DMS153 treated with DMSO at 0.1 percent for 48 hours (cell line): ENCODE measurements at regions not wholly inside any gene's neighbourhood (a gene's known extent, or its start where the extent isn't known, plus 50 kb on each side); places are given as distances from the start of the nearest gene placed in this dataset.

Experiments used
- DNase-seq: peaks from one replicate; lab custom pipeline; 2025; ENCODE audit not compliant: unreplicated experiment; lab: John Stamatoyannopoulos, UW

DNA sequence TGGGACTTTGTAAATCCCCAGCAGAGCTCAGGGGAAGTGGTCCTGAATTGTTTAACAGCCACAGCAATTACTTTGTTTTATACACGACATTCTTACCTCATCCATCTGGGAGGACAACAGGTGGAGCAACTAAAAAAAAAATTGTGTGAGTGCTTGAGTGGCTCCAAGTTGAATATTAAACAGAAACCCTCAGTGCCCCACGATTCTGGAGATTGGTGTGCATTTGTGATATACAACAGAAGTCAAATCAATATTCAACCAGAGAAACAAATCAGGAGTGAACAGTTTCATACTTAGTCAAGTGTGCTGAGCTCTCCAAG, 204.8 kb downstream of the HAPSTR1 start:
- no peak for DNase-seq

DNA sequence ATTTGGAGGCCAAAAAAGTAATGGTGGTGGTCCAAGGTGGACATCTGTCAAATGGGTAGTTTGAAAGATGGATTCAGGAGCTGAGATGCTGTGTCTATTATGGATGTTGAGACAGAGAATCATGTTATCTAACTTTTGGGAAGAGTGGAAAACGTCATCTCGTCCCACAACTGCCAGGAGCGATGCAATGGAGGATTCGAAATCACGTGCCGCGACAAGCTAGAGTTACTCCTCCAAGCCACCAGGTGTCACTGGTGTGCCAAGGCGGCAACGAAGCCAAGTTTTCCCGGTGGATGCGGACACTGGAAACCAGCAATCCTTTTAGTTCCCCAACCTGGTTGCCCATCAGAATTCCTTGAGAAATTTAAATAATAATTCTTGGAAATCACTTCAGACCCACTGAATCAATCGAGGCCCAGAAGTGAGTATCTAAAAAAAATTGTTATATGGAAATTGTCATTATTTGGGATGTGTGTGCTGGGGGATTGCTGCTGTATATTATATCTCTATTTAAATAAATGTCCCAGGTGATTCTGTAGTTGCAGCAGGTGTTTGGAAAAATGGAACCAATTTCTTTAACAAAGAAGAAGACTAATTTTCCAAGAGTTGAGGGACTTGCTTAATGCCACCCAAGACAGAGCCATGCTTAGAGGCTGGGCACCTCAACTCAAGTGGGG, 206.1 kb downstream of the HAPSTR1 start:
- DNase-seq = no peak

DNA sequence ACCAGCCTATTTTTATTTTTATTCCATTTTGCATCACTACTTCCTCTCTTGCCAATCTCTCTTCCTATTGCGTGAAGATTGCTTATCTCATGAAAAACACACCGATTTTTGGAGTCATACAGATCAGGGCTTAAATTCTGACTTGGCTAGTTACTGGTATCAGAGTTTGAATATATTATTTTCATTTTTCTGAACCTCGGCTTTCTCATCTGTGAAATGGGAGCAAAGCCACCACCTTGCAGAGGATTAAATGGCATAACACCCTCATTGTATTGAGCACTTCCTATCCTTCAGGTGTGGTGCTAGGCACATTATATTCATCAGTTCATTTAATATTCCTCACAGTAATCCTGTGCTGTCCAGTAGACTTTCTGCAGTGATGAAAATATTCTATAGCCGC, 208.8 kb downstream of the HAPSTR1 start:
- no peak for DNase-seq

- no peak for DNase-seq
Observed at GRCh38 chr16:9302072-9302471, 210.6 kb downstream of the HAPSTR1 start.

DNA sequence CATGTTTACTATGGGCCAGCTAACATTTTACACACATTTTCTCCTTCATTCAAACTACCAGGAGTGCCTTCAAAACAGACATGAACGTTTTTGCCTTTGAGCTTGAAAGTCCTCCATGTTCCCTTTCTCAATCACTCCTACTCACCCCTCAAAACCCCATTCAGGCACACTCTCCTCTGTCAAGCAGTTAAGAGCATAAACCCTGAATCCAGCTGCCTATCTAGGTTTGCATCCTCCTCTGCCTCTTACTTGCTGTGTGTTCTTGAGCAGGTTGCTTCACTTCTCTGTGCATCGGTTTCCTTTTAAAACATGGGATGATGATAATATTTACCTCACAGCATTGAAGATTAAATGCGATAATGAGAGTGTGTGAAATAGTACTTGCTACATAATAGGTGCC, 215.3 kb downstream of the HAPSTR1 start:
- no peak for DNase-seq

DNA sequence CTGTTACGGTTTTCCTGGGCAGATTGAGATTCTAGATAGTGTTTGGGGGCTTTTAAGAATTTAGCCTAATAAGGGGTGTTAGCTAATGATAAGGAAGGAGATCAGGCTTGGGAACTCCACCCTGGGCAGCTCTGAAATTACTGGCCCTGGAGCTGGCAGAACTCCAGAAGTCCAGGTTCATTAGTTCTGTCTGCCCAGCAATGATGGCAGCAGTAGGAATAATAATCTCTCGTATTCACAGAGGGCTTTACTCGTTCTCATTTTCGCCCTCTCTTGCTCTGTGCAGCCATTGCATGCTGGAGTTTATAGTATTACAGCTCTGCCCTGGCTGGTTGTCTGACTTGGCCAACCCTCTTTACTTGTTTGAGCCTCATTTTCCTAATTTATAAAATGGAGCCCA, 216.0 kb downstream of the HAPSTR1 start:
- no peak for DNase-seq

GRCh38 chr16:9308356-9308801, 216.9 kb downstream of the HAPSTR1 start:
- DNase-seq = no peak

DNA sequence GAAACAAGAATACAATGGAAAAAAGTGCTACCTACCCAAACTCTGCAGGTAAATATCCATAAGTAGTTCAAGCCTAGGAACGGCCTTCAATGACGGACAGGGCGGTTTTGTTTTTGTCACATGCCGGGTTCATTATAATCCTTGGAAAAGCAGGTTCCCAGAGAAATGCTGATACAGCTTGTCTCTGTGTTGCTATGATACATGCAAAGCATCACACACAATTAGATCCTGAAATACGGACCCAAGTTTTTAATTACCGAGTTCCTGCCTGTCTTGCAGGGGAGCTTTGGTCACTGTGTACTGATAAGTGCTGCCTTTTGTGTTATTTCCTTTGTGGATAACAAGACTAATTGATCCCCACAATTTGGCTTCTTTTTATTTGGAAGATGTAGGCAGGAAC, 217.4 kb downstream of the HAPSTR1 start:
- peak; percentile 42 for DNase-seq

DNA sequence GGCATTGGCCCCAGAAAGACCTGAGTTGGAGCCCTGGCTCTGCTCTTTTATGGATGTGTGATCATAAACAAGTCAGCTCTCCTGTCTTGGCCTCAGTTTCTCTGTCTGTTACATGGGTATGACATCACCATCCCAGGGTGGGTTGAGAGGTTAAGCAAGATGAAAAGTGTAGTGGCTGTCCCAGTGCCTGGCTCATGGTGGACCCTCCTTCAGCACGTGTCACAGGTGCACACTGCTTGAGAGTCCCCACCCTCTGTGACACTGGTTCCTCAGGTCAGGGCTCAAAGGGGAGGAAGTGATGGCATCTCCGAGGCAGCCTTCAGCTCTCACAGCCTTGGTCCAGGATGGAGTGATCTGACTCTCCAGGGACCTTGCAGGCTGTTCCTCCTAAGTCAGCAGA, 218.4 kb downstream of the HAPSTR1 start:
- DNase-seq = no peak

- no peak for DNase-seq
Observed at GRCh38 chr16:9311303-9311954, 220.0 kb downstream of the HAPSTR1 start.

GRCh38 chr16:9316008-9316407, 224.6 kb downstream of the HAPSTR1 start:
- no peak for DNase-seq

DNA sequence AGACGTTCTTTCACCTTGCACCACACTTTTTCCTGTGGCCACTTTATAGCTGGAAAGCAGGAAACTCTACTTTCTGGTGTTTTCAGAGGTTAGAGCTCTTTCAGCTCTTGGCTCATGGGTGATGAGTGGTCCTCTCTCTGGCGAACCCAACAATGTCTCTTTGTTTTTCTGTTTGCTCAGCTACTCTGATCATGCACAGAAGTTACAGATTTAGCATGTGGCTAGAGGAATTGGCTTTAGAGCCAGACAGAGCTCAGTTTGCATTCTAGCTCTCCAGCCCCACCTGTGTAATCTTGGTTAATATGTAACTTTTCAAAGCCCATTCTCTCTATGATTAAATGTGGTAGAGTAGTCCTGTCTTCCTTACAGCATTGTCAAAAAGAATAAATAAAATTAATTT, 225.2 kb downstream of the HAPSTR1 start:
- DNase-seq = no peak

GRCh38 chr16:9318764-9319163, 227.3 kb downstream of the HAPSTR1 start:
- DNase-seq = no peak

GRCh38 chr16:9322769-9323168, 231.3 kb downstream of the HAPSTR1 start:
- no peak for DNase-seq

- no peak for DNase-seq
Observed at GRCh38 chr16:9323170-9323569, 231.7 kb downstream of the HAPSTR1 start.

DNA sequence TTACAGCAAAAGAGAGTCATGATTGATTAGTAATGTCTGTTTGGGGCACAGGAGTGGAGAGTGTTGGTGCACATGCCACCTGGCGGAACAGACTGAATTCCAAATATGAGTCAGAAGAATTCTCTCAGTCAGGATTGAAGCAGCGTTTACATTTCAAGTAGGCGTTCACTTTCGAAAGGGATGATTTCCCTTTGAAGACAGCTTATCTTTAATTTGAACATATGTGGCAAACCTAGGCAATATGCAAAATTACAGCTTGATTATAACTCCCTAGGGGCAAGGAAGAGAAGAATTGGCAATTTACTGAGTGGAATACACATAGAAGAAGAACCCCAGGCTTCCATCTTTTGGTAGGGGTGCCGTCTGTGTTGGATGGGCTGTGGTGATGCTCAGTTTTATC, 235.8 kb downstream of the HAPSTR1 start:
- no peak for DNase-seq

GRCh38 chr16:9328411-9328810, 237.0 kb downstream of the HAPSTR1 start:
- DNase-seq = no peak

- DNase-seq = no peak
Observed at GRCh38 chr16:9330095-9330494, 238.7 kb downstream of the HAPSTR1 start.

GRCh38 chr16:9331503-9331902, 240.1 kb downstream of the HAPSTR1 start:
- DNase-seq = no peak

- DNase-seq = no peak
Observed at GRCh38 chr16:9332574-9333148, 241.2 kb downstream of the HAPSTR1 start.

DNA sequence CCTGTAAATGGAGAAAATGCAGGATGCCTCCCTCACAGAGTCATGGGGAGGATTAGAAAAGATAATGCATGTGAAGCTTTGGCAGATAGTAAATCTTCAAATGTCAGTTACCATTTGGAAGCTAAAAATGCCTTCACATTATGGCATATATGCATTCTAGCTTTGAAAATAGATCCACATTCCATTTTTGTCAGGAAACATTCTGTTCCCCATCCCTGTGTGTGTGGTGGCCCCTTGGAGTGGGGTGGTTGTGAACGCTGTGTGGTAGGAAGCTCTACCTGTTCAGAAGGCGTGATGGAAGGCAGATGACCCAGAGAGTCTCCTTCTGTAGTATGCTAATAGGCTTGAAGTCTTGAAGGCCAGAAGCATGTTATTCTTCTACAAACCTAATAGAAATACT, 242.0 kb downstream of the HAPSTR1 start:
- DNase-seq = no peak

- no peak for DNase-seq
Observed at GRCh38 chr16:9334103-9334502, 242.7 kb downstream of the HAPSTR1 start.
